ENCODE measurements at regions not wholly inside any gene's neighbourhood (a gene's known extent, or its start where the extent isn't known, plus 50 kb on each side); places are given as distances from the start of the nearest gene placed in this dataset.

- DNase-seq (no peak), FAIRE-seq (no peak), ATAC-seq (no peak)
- Histone ChIP-seq H3K9me3 (no peaks in the 10 kb centered on the region), H3K36me3 (no peaks in the 10 kb centered on the region), H3K4me3 (no peak overlapping the region), H3K27ac (no peak overlapping the region), H3K27me3 (no peaks in the 10 kb centered on the region), H3K4me1 (no peaks in the 10 kb centered on the region)
- intact Hi-C loops (cut with DNase I) = no loop called here
- no peak for TF ChIP-seq CTCF (IDR thresholded peaks at IDR 0.05)
- 62 to 66% methylated on average over 7 of the region's 7 CpGs for WGBS, 2 donors
Measured at GRCh38 chr17:77757561-77757898, 201.0 kb upstream of the TNRC6C start.

GRCh38 chr17:77763023-77763422 lies 195.5 kb upstream of the TNRC6C start:
- Histone ChIP-seq H3K27me3 (no peaks in the 10 kb centered on the region), H3K4me3 (no peak overlapping the region), H3K27ac (no peak overlapping the region), H3K9me3 (no peaks in the 10 kb centered on the region), H3K36me3 (no peaks in the 10 kb centered on the region), H3K4me1 (no peaks in the 10 kb centered on the region)
- intact Hi-C loops (cut with DNase I) = no loop called here
- WGBS, 2 donors = 44 to 47% methylated on average over 6 of the region's 6 CpGs
- DNase-seq (no peak), ATAC-seq (no peak), FAIRE-seq (no peak)
- TF ChIP-seq CTCF (IDR thresholded peaks at IDR 0.05) = no peak

- WGBS, 2 donors = 23 to 30% methylated on average over 5 of the region's 5 CpGs
- DNase-seq (no peak), ATAC-seq (no peak), FAIRE-seq (no peak)
- TF ChIP-seq CTCF (IDR thresholded peaks at IDR 0.05) = no peak
- H3K27me3 ChIP-seq = no peaks in the 10 kb centered on the region
- H3K36me3 ChIP-seq = no peaks in the 10 kb centered on the region
- no peak overlapping the region for H3K4me3 ChIP-seq
- no peaks in the 10 kb centered on the region for H3K9me3 ChIP-seq
- no peak overlapping the region for H3K27ac ChIP-seq
- intact Hi-C loops (cut with DNase I) = no loop called here
- H3K4me1 ChIP-seq = no peaks in the 10 kb centered on the region
Measured at GRCh38 chr17:77763575-77763974, 194.9 kb upstream of the TNRC6C start.

GRCh38 chr17:77765292-77765691 lies 193.2 kb upstream of the TNRC6C start:
- intact Hi-C loops (cut with DNase I) = no loop called here
- Histone ChIP-seq H3K36me3 (no peaks in the 10 kb centered on the region), H3K4me1 (no peaks in the 10 kb centered on the region), H3K27me3 (no peaks in the 10 kb centered on the region), H3K9me3 (no peaks in the 10 kb centered on the region), H3K4me3 (no peak overlapping the region), H3K27ac (no peak overlapping the region)
- 70 to 74% methylated on average over 1 of the region's 1 CpG for WGBS, 2 donors
- TF ChIP-seq CTCF (IDR thresholded peaks at IDR 0.05) = no peak
- FAIRE-seq = no peak
- DNase-seq = no peak
- ATAC-seq = no peak

- H3K4me3 ChIP-seq = no peak overlapping the region
- ATAC-seq (no peak), DNase-seq (no peak), FAIRE-seq (no peak)
- no peaks in the 10 kb centered on the region for H3K36me3 ChIP-seq
- H3K4me1 ChIP-seq = no peaks in the 10 kb centered on the region
- TF ChIP-seq CTCF (IDR thresholded peaks at IDR 0.05) = no peak
- H3K9me3 ChIP-seq = no peaks in the 10 kb centered on the region
- intact Hi-C loops (cut with DNase I) = no loop called here
- H3K27ac ChIP-seq = no peak overlapping the region
- no peaks in the 10 kb centered on the region for H3K27me3 ChIP-seq
Measured at GRCh38 chr17:77767148-77767547, 191.4 kb upstream of the TNRC6C start.

Data from pancreas (tissue), 10 donors.